GM12878 (cell line): ENCODE measurements at regions not wholly inside any gene's neighbourhood (a gene's known extent, or its start where the extent isn't known, plus 50 kb on each side); places are given as distances from the start of the nearest gene placed in this dataset.

Source experiments
- ATAC-seq: fragments of 200-7000 bp; cut with Tn5 transposase; 3 replicates; pipeline ENCODE4 v1.9.1; 2020; ENCODE audit warnings: mild to moderate bottlenecking, moderate library complexity
- BruUV-seq: library from RNA; stranded (reverse); fragments of 400-500 nt; replicated peaks from 2 replicates; lab custom pipeline; 2021; lab: Mats Ljungman, UMichigan
- CTCF ChIA-PET: fragments of 300-600 bp; sonication (Branson Sonifier 250); formaldehyde crosslinking; extraction: SDS; loops from one replicate; lab custom pipeline; 2021; ENCODE audit warnings: inconsistent platforms; lab: Yijun Ruan, JAX
- POLR2A ChIA-PET: fragments of 350-600 bp; formaldehyde crosslinking; extraction: SDS; loops from one replicate; lab custom pipeline; 2021; ENCODE audit warnings: inconsistent platforms; lab: Charles Lee
- RAD21 ChIA-PET: fragments of 300-600 bp; sonication (Branson Sonifier 250); formaldehyde crosslinking; loops from one replicate; lab custom pipeline; 2023; ENCODE audit warnings: antibody characterized with exemption; ENCODE audit not compliant: unreplicated experiment; lab: Charles Lee
- SMC1A ChIA-PET: fragments of 300-600 bp; sonication (Branson Sonifier 250); formaldehyde crosslinking; loops from one replicate; lab custom pipeline; 2023; ENCODE audit not compliant: unreplicated experiment, uncharacterized antibody; lab: Charles Lee
- DNase-seq: peaks from one replicate; pipeline ENCODE4 v3.0.0-alpha.2; 2011; ENCODE audit warnings: low read depth, low spot score
- FAIRE-seq: peaks from 3 replicates; lab custom pipeline; 2011; peaks lifted over from hg19 to GRCh38; lab: Jason Lieb, UNC
- H2AFZ ChIP-seq: 2 replicates; pipeline ENCODE4 v1.6.0; 2011; ENCODE audit warnings: low read depth, low read length, control low read depth; ENCODE audit not compliant: control insufficient read depth
- H3K27ac ChIP-seq: 2 replicates; pipeline ENCODE4 v1.5.1; 2011; ENCODE audit warnings: control low read depth; ENCODE audit not compliant: control insufficient read depth, insufficient read depth
- H3K27me3 ChIP-seq, 2 experiments: replicated peaks in 1 of 2; 2 replicates each; pipeline versions ENCODE4 v1.6.0 to v1.6.1; 2011; ENCODE audit warnings: low read length in 1 of 2; ENCODE audit not compliant: control insufficient read depth in 2 of 2, insufficient read depth in 2 of 2
- H3K36me3 ChIP-seq, 2 experiments: 2 replicates each; pipeline ENCODE4 v1.5.1; 2011; ENCODE audit warnings: low read length in 1 of 2; ENCODE audit not compliant: control insufficient read depth in 2 of 2, insufficient read depth in 2 of 2
- H3K4me1 ChIP-seq: 2 replicates; pipeline ENCODE4 v1.6.1; 2011; ENCODE audit warnings: mild to moderate bottlenecking, low read length, moderate library complexity, mixed read lengths; ENCODE audit not compliant: control insufficient read depth, insufficient read depth
- H3K4me2 ChIP-seq: 2 replicates; pipeline ENCODE4 v1.6.0; 2011; ENCODE audit warnings: control low read depth; ENCODE audit not compliant: control insufficient read depth, insufficient read depth
- H3K4me3 ChIP-seq: fragments of 200-600 bp; sonication (generic); 2 replicates; pipeline ENCODE4 v1.5.1; 2016
- H3K79me2 ChIP-seq: 2 replicates; pipeline ENCODE4 v1.6.0; 2011; ENCODE audit warnings: low read length; ENCODE audit not compliant: control insufficient read depth, insufficient read depth
- H3K9ac ChIP-seq: 2 replicates; pipeline ENCODE4 v1.8.0; 2011; ENCODE audit warnings: low read length, control low read depth, mixed read lengths; ENCODE audit not compliant: control insufficient read depth, insufficient read depth
- H3K9me3 ChIP-seq: replicated peaks from 3 replicates; pipeline ENCODE4 v1.5.1; 2011; ENCODE audit warnings: mild to moderate bottlenecking, low read length; ENCODE audit not compliant: control insufficient read depth, insufficient read depth
- H4K20me1 ChIP-seq: 2 replicates; pipeline ENCODE4 v1.6.0; 2011; ENCODE audit not compliant: control insufficient read depth, insufficient read depth
- BHLHE40 ChIP-seq, 2 experiments: fragments of 450-650 bp in 1 of 2; IDR thresholded peaks; 2 replicates each; pipeline ENCODE4 v1.6.1; 2011 to 2017; ENCODE audit warnings: low read depth in 2 of 2, borderline replicate concordance in 1 of 2, improper control_type of control experiment in 1 of 2, low read length in 1 of 2, mild to moderate bottlenecking in 1 of 2
- CHD2 ChIP-seq: IDR thresholded peaks from 2 replicates; pipeline ENCODE4 v1.6.1; 2011; ENCODE audit warnings: low read depth, low read length, improper control_type of control experiment, borderline replicate concordance
- E2F8 ChIP-seq: fragments of 450-650 bp; IDR thresholded peaks from 2 replicates; pipeline ENCODE4 v1.6.1; 2018; ENCODE audit warnings: mild to moderate bottlenecking, low read depth, moderate library complexity; ENCODE audit not compliant: partially characterized antibody
- ELK1 ChIP-seq: IDR thresholded peaks from 2 replicates; pipeline ENCODE4 v1.6.1; 2012; ENCODE audit warnings: low read depth, low read length, improper control_type of control experiment
- MEF2A ChIP-seq: IDR thresholded peaks from 2 replicates; pipeline ENCODE4 v1.6.1; 2011; ENCODE audit warnings: low read depth, mild to moderate bottlenecking, low read length, moderate library complexity; ENCODE audit not compliant: insufficient read depth
- MXI1 ChIP-seq: fragments of 150-350 bp; IDR thresholded peaks from 2 replicates; pipeline ENCODE4 v1.6.1; 2011; ENCODE audit warnings: low read depth, mild to moderate bottlenecking, inconsistent platforms, low read length, improper control_type of control experiment
- NRF1 ChIP-seq: conservative IDR thresholded peaks from 2 replicates; pipeline ENCODE4 v1.6.1; 2011; ENCODE audit warnings: mild to moderate bottlenecking, low read depth, low read length, improper control_type of control experiment
- ZNF274 ChIP-seq: IDR thresholded peaks from one replicate; pipeline ENCODE4 v1.8.0; 2011; ENCODE audit not compliant: insufficient read length, insufficient read depth
- ZSCAN29 ChIP-seq: fragments of 450-650 bp; IDR thresholded peaks from 2 replicates; pipeline ENCODE4 v1.6.1; 2017; ENCODE audit warnings: mild to moderate bottlenecking, moderate library complexity
- WGBS: methylation state at CpG from one replicate; pipeline ENCODE4 v1.1.6; 2016; ENCODE audit warnings: low lambda C conversion rate; ENCODE audit not compliant: insufficient replicate concordance, insufficient coverage; ENCODE audit errors: missing lambda C conversion rate; 5-methylcytosine and 5-hydroxymethylcytosine counted together
- in situ Hi-C: fragments of 300-500 bp; cut with MboI; formaldehyde crosslinking; loops from 9 replicates; pipeline ENCODE4 v1.14.3; 2018; ENCODE audit warnings: mixed read lengths
- intact Hi-C: fragments of 100-400 bp; cut with micrococcal nuclease; formaldehyde crosslinking; loops from one replicate; pipeline ENCODE4 v1.14.2; 2022; ENCODE audit not compliant: unreplicated experiment

- TF ChIP-seq ZSCAN29 = no peak
Observed at GRCh38 chr18:10061566-10062140, 147.8 kb downstream of the VAPA start (continued).

GRCh38 chr18:10062302-10063300 is 148.8 kb downstream of the VAPA start:
- no peak for ATAC-seq
- no peaks in the 10 kb centered on the region for H4K20me1 ChIP-seq
- peaks cover 0 to 3% of the 10 kb centered on the region in 2 experiments; a peak in 2 of 4 replicates for H3K27me3 ChIP-seq
- SMC1A ChIA-PET = no interaction called here
- TF ChIP-seq MEF2A = no peak
- TF ChIP-seq, all 136 proteins: peak for 0
- CTCF ChIA-PET = no interaction called here
- WGBS = 15% methylated on average over 8 of the region's 8 CpGs
- no peaks in the 10 kb centered on the region for H3K9me3 ChIP-seq
- H3K4me1 ChIP-seq = no peaks in the 10 kb centered on the region
- BruUV-seq = no TSS peak
- POLR2A ChIA-PET = no interaction called here
- DNase-seq (no peak), FAIRE-seq (no peak)
- RAD21 ChIA-PET = no interaction called here
- in situ Hi-C loops (no loop called here), intact Hi-C loops (no loop called here)
- H2AFZ ChIP-seq = no peak overlapping the region
- H3K36me3 ChIP-seq = no peaks in the 10 kb centered on the region
- H3K27ac ChIP-seq = no peak overlapping the region
- no peak overlapping the region for H3K4me3 ChIP-seq
- H3K4me2 ChIP-seq = no peak overlapping the region
- no peak overlapping the region for H3K9ac ChIP-seq
- H3K79me2 ChIP-seq = no peaks in the 10 kb centered on the region

- H3K4me1 ChIP-seq = no peaks in the 10 kb centered on the region
- BruUV-seq = no TSS peak
- H3K27me3 ChIP-seq = peaks cover 0 to 3% of the 10 kb centered on the region in 2 experiments; a peak in 2 of 4 replicates
- ChIA-PET RAD21 (no interaction called here), POLR2A (no interaction called here), CTCF (no interaction called here), SMC1A (no interaction called here)
- no peak for ATAC-seq
- 36% methylated on average over 8 of the region's 8 CpGs for WGBS
- H3K27ac ChIP-seq = no peak overlapping the region
- in situ Hi-C loops (no loop called here), intact Hi-C loops (no loop called here)
- FAIRE-seq = no peak
- H4K20me1 ChIP-seq = no peaks in the 10 kb centered on the region
- no peaks in the 10 kb centered on the region for H3K36me3 ChIP-seq
- no peak overlapping the region for H3K4me3 ChIP-seq
- no peak for DNase-seq
- H3K4me2 ChIP-seq = no peak overlapping the region
- no peak overlapping the region for H2AFZ ChIP-seq
- no peaks in the 10 kb centered on the region for H3K79me2 ChIP-seq
- H3K9me3 ChIP-seq = no peaks in the 10 kb centered on the region
- H3K9ac ChIP-seq = no peak overlapping the region
- TF ChIP-seq CHD2 = no peak
- TF ChIP-seq ELK1 = no peak
- TF ChIP-seq NRF1 = no peak
- no peak for TF ChIP-seq ZNF274
- no peak for TF ChIP-seq E2F8
- no peak for TF ChIP-seq MXI1
- TF ChIP-seq BHLHE40 (IDR thresholded peaks at IDR 0.05; ENCODE audit: borderline replicate concordance in 1 of 2, low read depth in 2 of 2, low read length in 1 of 2) = no peak
Observed at GRCh38 chr18:10063489-10063888, 149.7 kb downstream of the VAPA start.
